GM19328 (cell line): ENCODE measurements at regions not wholly inside any gene's neighbourhood (a gene's known extent, or its start where the extent isn't known, plus 50 kb on each side); places are given as distances from the start of the nearest gene placed in this dataset.
"Not testable (repeated sequence)": the region's sequence is repeated elsewhere in the genome, so short reads cannot be mapped to it uniquely, and the experiment has no call there.

Experiments
- ATAC-seq: cut with Tn5 transposase; IDR thresholded peaks from one replicate; pipeline ENCODE4 v1.9.1; 2021; ENCODE audit warnings: mild to moderate bottlenecking, moderate library complexity; ENCODE audit not compliant: unreplicated experiment

DNA sequence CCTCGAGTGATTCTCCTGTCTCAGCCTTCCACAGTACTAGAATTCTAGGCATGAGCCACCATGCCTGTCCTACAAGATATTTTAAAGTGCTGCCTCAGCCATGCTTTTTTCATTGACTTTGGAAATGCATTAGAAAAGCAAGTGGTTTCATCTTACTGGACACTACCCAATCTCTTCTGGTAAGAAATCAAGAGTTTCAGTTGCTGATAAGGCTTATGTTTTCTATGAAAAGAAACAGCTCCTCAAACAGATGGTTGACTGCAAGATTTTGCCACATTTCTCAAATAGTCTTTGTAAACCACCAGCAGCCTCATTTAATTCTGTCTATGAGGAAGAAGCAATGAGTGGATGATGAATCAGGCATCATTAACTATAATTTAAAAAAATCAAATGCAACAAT is 264.5 kb upstream of the LRP1B start:
- ATAC-seq, result no peak

DNA sequence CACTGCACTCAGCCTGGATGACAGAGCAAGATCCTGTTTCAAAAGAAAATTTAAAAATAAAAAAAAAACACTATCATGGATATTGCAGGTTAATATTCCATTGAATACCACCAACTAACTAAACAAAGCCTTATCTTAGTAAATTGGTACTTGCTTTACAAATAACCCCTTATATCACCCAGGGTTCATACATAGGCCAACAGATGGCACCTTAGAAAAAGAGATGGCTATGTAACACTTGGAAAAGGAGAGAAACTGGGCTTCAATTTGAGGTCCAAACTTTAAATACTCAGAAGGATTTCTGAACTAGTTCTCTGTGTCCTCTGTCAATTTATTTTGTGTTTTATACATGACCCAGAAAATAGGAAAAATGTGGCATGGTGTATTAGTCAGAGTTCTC is 249.6 kb upstream of the LRP1B start:
- no peak for ATAC-seq

DNA sequence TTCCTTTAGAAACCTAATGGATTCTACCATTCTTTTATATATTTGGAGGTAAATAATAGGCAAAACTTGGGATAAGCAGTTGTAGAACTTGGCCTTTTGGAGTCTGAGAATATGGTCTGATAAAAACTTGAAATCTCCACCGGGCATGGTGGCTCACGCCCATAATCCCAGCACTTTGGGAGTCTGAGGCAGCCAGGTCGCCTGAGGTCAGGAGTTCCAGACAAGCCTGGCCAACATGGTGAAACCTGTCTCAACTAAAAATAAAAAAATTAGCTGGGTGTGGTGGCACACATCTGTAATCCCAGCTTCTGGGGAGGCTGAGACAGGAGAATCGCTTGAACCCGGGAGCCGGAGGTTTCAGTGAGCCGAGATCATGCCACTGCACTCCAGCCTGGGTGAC is 231.3 kb upstream of the LRP1B start:
- ATAC-seq, result not testable (repeated sequence)

DNA sequence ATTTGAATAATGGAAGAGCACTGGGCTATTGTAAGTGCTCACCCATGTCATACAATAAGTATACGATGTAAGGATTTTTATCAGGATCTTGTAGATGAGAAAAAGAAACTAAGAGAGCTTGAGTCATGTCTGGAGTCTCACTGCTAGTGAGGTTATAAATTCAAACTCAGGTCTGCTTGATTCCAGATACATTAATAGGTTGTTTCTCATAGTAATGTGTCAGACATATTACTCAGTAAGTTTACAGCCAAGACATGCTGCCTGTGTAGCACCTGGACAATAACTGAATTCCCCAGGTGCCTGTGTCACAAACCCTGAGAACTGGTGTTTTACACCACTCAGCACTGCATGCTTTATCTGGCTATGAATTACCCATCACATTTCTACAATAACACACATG is 216.9 kb upstream of the LRP1B start:
- no peak for ATAC-seq

DNA sequence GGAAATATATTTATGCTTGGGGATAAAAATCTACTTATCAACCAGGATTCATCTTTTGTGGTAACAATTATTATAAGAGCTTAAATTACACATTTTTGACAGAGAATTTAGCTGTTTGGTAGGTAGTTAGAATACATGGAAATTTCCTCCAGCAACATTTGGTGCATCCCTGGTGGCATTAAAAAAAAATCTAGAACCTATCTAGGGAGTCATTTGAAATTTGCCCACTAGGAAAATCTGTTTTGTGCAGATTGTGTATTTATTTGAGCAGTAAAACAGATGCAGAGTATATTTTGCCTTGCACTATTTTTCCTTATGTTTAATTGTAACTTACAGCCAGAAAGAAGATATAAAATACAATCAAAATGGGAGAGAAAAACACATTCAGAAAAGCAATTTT is 208.4 kb upstream of the LRP1B start:
- no peak for ATAC-seq

DNA sequence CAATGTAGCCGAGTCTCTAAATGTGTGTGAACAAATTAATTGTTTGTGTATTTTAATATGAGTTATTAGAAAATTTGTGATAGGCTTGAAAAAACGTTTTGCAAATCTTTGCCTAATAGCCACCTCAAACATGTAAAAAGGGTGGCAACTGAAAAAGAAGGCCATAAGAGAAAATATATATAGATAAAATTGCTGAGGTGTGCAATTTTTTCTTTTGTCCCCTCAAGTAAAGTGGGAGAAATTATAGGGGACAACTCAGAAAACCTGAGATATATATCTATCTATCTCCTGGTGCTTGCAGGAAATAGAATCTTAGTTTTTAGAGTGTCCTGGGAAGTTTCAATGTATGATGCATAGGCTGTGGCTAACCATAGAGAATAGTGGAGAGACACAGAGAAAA is 201.4 kb upstream of the LRP1B start:
- no peak for ATAC-seq

DNA sequence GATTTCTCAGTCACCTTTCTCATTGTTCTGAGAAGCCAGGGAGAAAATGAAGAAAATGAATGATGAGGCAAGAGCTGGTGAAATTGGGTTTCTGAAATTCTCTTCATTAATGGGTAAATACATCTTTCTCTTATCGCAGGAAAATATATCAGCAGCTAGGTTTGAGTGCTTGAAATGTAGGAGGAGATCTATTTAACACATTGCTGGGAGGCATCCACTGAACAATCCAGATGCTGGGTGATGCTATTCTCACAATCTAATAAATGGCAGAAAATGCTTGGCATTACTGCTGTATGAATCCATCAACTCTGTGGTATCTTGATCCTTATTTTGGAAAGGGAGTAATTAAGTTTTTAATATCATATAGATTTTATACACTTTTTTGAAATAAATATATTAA is 199.6 kb upstream of the LRP1B start:
- ATAC-seq, result no peak

DNA sequence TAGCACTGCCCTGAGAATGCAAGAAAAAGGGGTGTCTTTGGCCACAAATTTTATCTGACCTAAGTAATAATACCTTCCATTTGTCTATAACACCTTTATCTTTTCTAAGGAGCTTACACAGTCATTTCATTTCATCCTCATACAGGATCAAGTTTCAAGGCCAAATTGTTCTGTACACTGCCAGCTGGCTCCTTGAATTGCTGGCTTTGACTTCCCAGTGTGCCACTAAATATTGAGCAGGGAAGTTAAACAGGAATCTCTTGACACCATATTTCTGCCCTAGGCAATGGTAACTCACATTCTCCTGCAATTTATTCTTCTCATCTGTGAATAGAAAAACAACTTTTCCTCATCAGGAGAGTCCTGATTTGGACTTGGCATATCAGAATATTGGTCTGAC is 195.1 kb upstream of the LRP1B start:
- no peak for ATAC-seq

DNA sequence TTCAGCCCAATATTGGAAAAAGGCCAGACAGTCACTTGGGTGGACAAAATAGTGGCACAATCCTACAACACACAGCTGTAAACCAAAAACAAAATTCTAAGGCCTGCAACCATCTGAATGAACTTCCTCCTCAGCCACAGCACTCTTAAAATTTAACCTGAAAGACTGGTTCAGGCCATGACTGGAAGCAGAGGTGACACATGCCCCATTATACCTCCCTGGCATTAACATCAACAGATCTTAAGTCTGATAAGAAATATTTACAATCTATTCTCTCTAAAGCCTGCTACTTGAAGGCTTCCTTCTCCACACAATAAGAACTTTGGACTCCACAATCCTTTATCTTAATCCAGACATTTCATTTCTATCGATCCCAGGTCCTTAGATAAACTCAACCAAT is 192.4 kb upstream of the LRP1B start:
- no peak for ATAC-seq

DNA sequence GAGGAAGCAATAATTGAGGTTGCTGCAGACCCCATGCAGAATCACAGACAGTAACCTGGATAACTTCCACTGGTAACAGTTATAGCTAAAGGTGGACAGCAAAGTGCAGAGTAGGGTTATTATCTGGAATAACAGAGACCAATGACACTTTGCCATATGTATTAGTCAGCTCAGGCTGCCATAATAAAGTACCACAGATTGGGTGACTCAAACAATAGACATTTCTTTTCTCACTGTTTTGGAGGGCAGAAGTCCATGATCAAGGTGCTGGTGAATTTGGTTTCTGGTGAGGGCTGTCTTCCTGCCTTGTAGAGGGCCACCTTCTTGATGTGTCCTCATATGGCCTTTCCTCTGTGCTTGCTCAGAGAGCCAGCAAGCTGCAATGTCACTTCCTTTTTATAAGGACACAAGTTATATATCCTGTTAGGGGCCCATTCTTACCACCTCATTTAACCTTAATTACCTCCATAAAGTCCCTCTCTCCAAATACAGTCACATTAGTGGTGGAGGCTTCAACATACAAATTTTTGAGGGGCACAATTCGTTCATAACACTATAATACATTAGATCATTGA is 191.0 kb upstream of the LRP1B start:
- ATAC-seq, result no peak

DNA sequence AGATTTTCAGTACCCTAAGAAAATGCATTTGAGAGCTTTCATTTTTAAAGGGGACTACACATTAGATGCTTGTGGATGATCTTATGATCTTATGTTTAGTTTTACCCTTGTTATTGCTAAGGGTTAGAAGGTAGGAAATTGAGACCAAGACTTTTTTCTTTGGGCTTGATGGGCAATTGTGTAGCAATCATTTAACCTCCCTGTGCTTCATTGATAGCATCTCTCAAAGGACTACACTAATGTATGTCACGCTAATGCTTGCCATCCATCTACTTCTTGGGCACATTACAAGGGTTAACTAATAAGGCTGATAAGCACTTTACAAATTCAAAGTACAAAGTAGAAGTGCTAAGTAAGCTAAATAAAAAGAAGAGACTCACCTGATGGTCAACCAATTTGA is 189.3 kb upstream of the LRP1B start:
- ATAC-seq, result no peak

DNA sequence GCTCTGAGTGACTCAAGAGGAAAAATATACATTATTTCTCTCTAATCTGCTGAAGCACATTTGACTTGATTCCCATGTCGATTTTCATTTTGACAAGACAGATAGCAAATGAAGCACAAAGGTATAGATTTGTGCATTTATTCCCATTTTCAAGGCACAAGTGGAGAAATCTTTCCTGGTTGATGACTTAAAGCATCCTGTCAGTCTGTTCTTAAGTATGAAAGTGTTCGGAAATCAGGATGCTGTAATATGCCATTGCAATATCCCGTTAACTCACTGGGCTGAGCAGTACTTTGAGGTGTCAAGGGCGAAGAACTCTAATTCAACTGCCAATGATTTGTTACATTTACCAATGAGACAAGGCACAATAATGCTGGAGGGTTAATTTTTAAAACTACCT is 185.2 kb upstream of the LRP1B start:
- no peak for ATAC-seq

DNA sequence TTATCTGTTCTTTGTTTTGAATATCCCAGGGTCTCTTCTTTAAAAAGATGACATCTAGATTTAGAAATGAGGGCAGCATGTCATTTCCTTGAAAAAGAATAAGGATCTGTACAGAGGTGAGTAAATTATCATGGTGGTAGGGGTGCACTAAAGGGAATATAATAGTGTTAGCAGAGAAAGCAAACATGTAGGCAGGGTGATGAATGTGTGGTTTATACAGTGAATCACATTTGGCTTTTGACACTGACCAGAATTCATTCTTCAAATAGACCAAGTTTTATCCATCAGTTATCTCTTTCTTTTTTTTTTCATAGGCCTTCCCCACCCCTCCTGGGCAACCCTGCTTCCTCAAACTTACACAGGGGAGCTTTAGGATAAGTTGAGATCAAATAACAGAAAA is 184.5 kb upstream of the LRP1B start:
- ATAC-seq, result no peak

DNA sequence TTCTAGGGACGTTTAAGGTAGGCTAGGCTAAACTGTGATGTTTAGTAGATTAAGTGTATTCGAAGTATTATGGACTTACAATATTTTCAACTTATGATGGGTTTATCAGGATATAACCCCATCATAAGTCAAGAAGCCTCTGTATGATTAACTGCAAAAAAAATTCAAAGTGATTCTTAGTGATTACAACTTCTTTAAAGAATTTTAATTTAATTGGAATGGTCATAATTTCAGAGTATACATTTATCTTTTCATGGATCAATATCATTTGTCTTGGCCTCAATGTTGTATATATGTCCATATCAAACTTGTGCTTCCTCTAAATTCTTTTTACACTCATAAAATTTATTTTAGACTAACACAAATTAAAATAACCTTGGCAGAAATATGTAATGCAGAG is 183.3 kb upstream of the LRP1B start:
- no peak for ATAC-seq

DNA sequence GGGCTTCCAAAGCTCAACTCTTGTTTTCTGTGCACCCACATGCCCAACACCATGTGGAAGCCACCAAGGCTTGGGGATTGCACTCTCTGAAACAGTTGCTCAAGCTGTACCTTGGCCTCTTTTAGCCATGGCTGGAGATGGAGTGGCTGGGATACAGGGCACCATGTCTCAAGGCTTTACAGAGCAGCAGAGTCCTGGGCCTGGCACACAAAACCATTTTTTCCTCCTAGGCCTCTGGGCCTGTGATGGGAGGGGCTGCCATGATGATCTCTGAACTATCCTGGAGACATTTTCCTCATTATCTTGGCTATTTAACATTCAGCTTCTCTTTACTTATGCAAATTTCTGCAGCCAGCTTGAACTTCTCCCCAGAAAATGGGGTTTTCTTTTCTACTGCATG is 179.7 kb upstream of the LRP1B start:
- ATAC-seq, result no peak

DNA sequence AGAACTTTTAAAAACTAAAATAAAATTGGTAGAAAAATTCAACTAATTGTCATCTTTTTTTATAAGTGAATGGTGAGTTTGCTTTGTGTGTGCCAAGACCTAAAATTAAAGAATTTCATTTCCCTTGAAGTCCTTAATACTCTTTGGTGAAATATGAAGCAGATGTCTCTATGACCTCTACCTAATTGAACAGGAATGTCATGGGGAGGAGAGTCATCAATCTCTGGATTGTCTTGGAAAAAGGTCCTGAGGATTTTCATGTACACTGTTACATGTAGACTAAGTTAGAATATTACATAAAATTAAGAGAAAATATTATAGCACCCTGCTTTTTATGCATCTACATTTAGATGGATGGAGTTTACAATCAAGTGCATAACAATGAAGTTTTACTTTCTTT is 177.9 kb upstream of the LRP1B start:
- no peak for ATAC-seq

DNA sequence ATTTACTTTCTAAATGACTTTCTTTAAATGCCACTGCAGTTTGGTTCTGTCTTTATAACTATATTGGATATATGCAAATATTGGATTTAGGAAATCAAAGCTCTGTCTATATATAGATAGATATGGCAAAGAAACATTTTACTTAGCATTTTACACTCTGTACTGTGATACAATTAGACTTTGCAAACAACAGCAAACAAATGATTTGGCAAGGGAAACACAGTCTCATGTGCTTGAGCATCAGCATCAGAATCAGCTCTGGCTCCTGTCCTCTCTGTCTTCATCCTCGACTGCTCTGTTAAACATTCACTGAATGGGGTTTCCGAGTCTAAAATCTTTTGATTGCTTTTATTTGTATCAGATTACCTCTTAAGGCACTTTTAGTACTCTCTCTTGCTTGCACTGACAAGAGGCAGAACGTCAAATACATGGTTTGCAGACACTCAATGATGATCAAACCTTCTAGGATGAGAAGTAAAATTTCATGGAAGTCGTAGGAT is 176.8 kb upstream of the LRP1B start:
- no peak for ATAC-seq

DNA sequence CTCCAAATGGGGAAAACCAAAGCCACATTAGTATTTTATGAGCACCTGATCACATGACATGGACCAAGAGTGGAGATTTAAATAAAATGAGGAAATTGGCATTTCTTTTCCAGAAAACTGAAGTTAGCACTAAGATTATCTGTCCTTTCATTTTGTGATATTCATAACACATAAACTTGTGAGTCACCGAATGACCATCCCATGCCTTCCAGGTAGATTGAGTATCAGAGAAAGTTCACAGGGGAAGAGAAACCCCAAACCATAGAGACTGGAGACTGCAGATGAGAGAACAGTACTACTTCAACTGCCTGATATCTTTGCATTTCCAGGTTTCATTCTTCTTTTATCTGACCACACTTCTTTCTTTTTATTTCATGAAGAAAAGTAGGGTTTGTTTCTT is 176.3 kb upstream of the LRP1B start:
- no peak for ATAC-seq

DNA sequence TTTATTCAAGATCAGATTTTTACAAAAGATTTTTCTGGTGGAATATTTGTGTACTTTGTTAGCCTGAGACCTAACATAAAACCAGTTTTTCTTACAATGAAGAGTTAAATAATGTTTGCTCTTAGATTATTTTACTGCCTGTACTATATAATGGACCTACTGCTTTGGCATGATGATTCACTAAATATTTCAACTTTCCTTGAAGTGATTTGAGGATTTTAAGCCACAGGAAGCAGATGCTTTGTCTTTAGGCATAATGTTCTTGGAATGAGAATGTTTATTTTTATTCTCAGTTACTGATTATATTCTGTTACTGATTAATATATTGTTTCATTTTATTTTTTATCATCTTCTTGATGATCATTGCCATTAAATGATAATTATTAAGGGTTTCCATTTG is 175.3 kb upstream of the LRP1B start:
- ATAC-seq, result no peak

DNA sequence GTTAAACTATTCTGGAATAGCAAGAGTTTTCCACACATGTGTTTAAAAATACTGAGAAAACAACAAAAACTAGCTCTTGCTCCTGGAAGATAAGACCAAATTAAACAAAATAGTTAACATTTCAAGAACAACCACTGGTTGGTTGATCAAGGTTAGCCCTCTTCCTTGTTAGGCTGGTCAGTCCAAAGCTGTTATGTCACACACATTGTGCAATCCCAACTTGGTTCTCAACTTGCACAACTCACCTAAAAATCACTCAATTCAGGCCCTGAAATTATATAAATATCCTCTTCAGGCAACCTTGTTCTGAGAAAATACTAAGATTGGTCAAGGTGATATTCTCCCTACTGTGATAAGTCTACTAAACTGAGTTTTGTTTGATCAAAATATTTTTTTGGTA is 169.7 kb upstream of the LRP1B start:
- ATAC-seq, result no peak

DNA sequence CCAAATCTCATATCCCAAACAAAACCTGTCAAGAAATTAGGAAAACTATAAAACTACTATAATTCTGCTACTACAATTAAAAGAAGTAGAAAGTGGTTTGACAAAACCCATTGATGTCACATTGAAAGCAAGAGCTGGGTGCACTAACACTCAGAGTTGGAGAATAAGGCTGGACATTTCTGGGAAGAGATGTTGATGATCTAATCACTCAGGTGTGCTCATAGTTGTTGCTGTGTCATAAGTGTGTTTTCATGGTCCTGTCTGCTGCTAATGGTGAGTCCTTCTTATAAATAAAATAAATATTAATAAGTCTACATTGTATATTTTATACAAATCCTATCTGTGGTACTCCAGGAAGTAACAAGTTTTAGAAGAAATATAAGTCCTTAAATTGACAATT is 168.2 kb upstream of the LRP1B start:
- ATAC-seq, result no peak

DNA sequence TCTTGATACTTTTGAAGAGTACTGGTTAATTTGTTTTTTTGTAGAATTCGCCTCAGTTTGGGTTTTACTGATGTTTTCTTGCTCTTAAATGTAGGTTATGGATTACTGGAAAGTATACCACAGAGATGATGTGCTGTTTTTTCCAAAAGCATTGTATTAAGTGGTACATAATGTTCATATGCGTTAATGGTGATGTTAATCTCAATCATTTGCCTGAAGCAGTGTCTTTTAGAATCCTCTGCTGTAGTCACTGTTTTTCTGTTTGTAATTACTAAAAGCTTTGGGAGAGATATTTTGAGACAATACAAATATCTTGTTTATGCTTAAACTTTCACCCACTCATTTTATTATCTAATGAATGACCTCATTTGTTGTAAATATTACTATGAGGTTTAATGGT is 163.4 kb upstream of the LRP1B start:
- ATAC-seq, result no peak

DNA sequence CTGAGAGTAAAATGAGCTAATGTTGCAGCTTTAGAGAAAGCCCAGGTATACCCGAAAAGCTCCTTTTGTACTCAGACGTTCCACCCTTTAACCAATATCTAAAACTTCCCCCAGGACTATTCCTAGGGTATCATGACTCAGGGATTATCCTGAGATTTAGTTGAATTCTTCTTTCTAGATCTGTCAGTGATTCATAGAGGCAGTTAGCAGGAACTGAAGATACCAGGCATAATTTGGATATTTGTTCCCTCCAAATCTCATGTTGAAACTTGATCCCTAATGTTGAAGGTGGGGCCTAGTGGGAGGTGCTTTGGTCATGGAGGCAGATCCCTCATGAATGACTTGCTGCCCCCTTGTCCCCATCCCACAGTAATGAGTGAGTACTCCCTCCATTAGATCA is 161.2 kb upstream of the LRP1B start:
- no peak for ATAC-seq

DNA sequence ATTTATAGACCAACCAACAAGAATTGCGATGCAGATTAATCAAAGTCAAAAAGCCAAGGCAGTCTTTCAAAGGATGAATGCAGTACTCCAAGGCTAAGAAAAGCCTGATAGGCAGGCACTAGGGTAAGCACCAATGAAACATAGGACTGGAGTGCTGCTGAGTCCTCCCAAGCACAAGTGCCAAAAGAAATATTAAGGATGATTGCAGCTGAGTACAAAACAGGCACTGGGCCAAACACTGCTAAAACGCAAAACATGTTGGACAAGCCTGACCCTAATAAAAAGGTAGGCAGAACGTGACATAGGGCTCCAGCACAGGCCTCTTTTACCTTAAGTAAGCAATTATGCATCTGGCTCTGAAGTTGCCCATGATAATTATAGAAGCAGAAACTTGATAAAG is 160.1 kb upstream of the LRP1B start:
- ATAC-seq, result no peak
